Spleen (tissue), 11 donors: ENCODE measurements at regions not wholly inside any gene's neighbourhood (a gene's known extent, or its start where the extent isn't known, plus 50 kb on each side); places are given as distances from the start of the nearest gene placed in this dataset.

Experiments
- DNase-seq: peaks from one replicate; pipeline ENCODE4 v3.0.0-alpha.2; 2020
- H3K27ac ChIP-seq, 8 donors: fragments of 200-600 bp; sonication (generic) in 7 of 8; 1 replicate in 4 of 8; 2 replicates in 4 of 8; pipeline versions ENCODE4 v1.5.0 to v1.8.0; 2016 to 2021; ENCODE audit warnings: inconsistent platforms in 4 of 8, mild to moderate bottlenecking in 4 of 8, moderate library complexity in 1 of 8
- H3K27me3 ChIP-seq, 7 donors: fragments of 200-600 bp; sonication (generic) in 6 of 7; replicated peaks in 1 of 7; 1 replicate in 4 of 7; 2 replicates in 3 of 7; pipeline versions ENCODE4 v1.5.0 to v1.8.0; 2016 to 2021; ENCODE audit warnings: inconsistent platforms in 3 of 7, mild to moderate bottlenecking in 1 of 7
- H3K36me3 ChIP-seq, 6 donors: fragments of 200-600 bp; sonication (generic) in 5 of 6; 1 replicate in 4 of 6; 2 replicates in 2 of 6; pipeline versions ENCODE4 v1.5.0 to v1.8.0; 2016 to 2021; ENCODE audit warnings: inconsistent platforms in 2 of 6
- H3K4me1 ChIP-seq, 6 donors: fragments of 200-600 bp; sonication (generic) in 5 of 6; 1 replicate in 3 of 6; 2 replicates in 3 of 6; pipeline versions ENCODE4 v1.5.0 to v1.8.0; 2016 to 2021; ENCODE audit warnings: inconsistent platforms in 3 of 6
- H3K4me3 ChIP-seq, 8 donors: fragments of 200-600 bp; sonication (generic) in 7 of 8; 1 replicate in 4 of 8; 2 replicates in 4 of 8; pipeline versions ENCODE4 v1.5.0 to v1.8.0; 2016 to 2021; ENCODE audit warnings: inconsistent platforms in 4 of 8, mild to moderate bottlenecking in 4 of 8, moderate library complexity in 2 of 8
- H3K9me3 ChIP-seq, 8 donors: fragments of 200-600 bp; sonication (generic) in 7 of 8; 1 replicate in 4 of 8; 2 replicates in 4 of 8; pipeline versions ENCODE4 v1.5.0 to v1.8.0; 2016 to 2021; ENCODE audit warnings: inconsistent platforms in 4 of 8
- POLR2A ChIP-seq, 3 donors: fragments of 450-650 bp; IDR thresholded peaks; one replicate each; pipeline ENCODE4 v1.5.1; 2017; ENCODE audit warnings: antibody characterized with exemption in 3 of 3, mild to moderate bottlenecking in 1 of 3
- POLR2AphosphoS5 ChIP-seq, 3 donors: sonication (generic); formaldehyde crosslinking; IDR thresholded peaks; one replicate each; pipeline ENCODE4 v1.5.1; 2017; ENCODE audit warnings: antibody characterized with exemption in 3 of 3
- WGBS, 5 donors: extraction: QIAGEN DNeasy Blood & Tissue Kit in 3 of 5; methylation state at CpG; one replicate each; pipeline versions ENCODE4 v1.1.5 to v1.1.7; 2013 to 2018; 5-methylcytosine and 5-hydroxymethylcytosine counted together
- intact Hi-C: fragments of 100-400 bp; cut with DNase I; formaldehyde crosslinking; loops from one replicate; pipeline ENCODE4 v1.15.0; 2023; ENCODE audit warnings: low total_unique reads
- TF ChIP-seq, protein P1 (sequence below), 11 experiments: fragments of 200-600 bp in 7 of 11; fragments of 450-650 bp in 4 of 11; sonication (generic) in 4 of 11; IDR thresholded peaks in 8 of 11; conservative IDR thresholded peaks in 3 of 11; 1 replicate in 7 of 11; 2 replicates in 4 of 11; pipeline versions ENCODE4 v1.4.0 to v1.8.0; 2016 to 2021; ENCODE audit warnings: antibody characterized with exemption in 11 of 11, inconsistent platforms in 4 of 11, mild to moderate bottlenecking in 1 of 11
- donor health status: healthy with polysubstance abuse.
- donor health status: DM: no; HTN: no; CAD: no; lungs with moderate emphysema.
- donor health status: DM: no; HTN: no; CAD: no.
- donor health status: Bipolar disorder and iron deficiency.
- donor health status: healthy.
- donor health status: DM: no; HTN: no; CAD: no.
- donor health status: DM: yes; HTN: yes; CAD: no.

- intact Hi-C loops = no loop called here
- H3K9me3 ChIP-seq = no peaks in the 10 kb centered on the region
- DNase-seq = no peak
- no peaks in the 10 kb centered on the region for H3K4me1 ChIP-seq
- no peak overlapping the region for H3K4me3 ChIP-seq
- WGBS, 5 donors = 90 to 94% (median 93%) methylated on average over 10 to 11 of the region's 11 CpGs
- no peak overlapping the region for H3K27ac ChIP-seq
- no peaks in the 10 kb centered on the region for H3K27me3 ChIP-seq
- TF ChIP-seq POLR2AphosphoS5 (IDR thresholded peaks at IDR 0.05) (no peak), POLR2A (IDR thresholded peaks at IDR 0.05) (no peak)
- TF ChIP-seq, protein P1, sequence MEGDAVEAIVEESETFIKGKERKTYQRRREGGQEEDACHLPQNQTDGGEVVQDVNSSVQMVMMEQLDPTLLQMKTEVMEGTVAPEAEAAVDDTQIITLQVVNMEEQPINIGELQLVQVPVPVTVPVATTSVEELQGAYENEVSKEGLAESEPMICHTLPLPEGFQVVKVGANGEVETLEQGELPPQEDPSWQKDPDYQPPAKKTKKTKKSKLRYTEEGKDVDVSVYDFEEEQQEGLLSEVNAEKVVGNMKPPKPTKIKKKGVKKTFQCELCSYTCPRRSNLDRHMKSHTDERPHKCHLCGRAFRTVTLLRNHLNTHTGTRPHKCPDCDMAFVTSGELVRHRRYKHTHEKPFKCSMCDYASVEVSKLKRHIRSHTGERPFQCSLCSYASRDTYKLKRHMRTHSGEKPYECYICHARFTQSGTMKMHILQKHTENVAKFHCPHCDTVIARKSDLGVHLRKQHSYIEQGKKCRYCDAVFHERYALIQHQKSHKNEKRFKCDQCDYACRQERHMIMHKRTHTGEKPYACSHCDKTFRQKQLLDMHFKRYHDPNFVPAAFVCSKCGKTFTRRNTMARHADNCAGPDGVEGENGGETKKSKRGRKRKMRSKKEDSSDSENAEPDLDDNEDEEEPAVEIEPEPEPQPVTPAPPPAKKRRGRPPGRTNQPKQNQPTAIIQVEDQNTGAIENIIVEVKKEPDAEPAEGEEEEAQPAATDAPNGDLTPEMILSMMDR (IDR thresholded peaks at IDR 0.05 in 8 of 11, conservative IDR thresholded peaks at IDR 0.05 in 3 of 11) = no peak
- no peaks in the 10 kb centered on the region for H3K36me3 ChIP-seq
Observed at GRCh38 chr3:106822204-106822603, 555.0 kb upstream of the CCDC54 start.

GRCh38 chr3:106823701-106824100 is 553.5 kb upstream of the CCDC54 start:
- WGBS, 5 donors = 80 to 94% (median 83%) methylated on average over 3 of the region's 3 CpGs
- H3K4me1 ChIP-seq = no peaks in the 10 kb centered on the region

DNA sequence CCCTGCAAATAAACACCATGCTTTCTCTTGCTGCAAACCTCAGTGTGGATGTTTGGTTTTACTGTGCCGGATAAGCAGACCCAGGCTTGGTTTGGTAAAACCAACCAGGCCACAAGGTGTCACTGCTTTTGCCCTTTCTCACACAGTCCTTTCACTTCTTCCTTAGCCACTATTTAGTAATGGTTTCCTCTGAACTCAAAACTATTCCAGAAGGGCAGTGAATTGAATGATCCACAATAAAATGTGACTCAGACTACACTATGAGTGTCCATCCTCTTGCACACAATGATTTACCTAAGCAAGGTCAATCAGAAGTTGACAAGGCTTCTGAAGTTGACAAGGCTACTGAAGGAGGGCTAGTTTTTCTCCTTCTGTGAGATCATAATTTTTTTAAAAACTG is 552.4 kb upstream of the CCDC54 start:
- no peak overlapping the region for H3K27ac ChIP-seq
- intact Hi-C loops = no loop called here
- no peak for TF ChIP-seq POLR2A (IDR thresholded peaks at IDR 0.05)
- TF ChIP-seq, protein P1 (IDR thresholded peaks at IDR 0.05 in 8 of 11, conservative IDR thresholded peaks at IDR 0.05 in 3 of 11) = no peak
- TF ChIP-seq POLR2AphosphoS5 (IDR thresholded peaks at IDR 0.05) = no peak
- DNase-seq = no peak
- no peaks in the 10 kb centered on the region for H3K27me3 ChIP-seq
- H3K4me3 ChIP-seq = no peak overlapping the region
- no peaks in the 10 kb centered on the region for H3K9me3 ChIP-seq
- WGBS, 5 donors = 47 to 76% (median 63%) methylated on average over 1 of the region's 1 CpG
- H3K4me1 ChIP-seq = no peaks in the 10 kb centered on the region
- no peaks in the 10 kb centered on the region for H3K36me3 ChIP-seq

More at GRCh38 chr3:106823701-106824100, 553.5 kb upstream of the CCDC54 start:
- Histone ChIP-seq H3K9me3 (no peaks in the 10 kb centered on the region), H3K27ac (no peak overlapping the region), H3K4me3 (no peak overlapping the region), H3K36me3 (no peaks in the 10 kb centered on the region), H3K27me3 (no peaks in the 10 kb centered on the region)
- TF ChIP-seq, protein P1 (IDR thresholded peaks at IDR 0.05 in 8 of 11, conservative IDR thresholded peaks at IDR 0.05 in 3 of 11) = no peak
- TF ChIP-seq POLR2A (IDR thresholded peaks at IDR 0.05) = no peak
- no peak for TF ChIP-seq POLR2AphosphoS5 (IDR thresholded peaks at IDR 0.05)
- DNase-seq = no peak
- intact Hi-C loops = no loop called here

- no peaks in the 10 kb centered on the region for H3K36me3 ChIP-seq
- 79 to 94% (median 90%) methylated on average over 4 of the region's 4 CpGs for WGBS, 5 donors
- intact Hi-C loops = no loop called here
- no peak for TF ChIP-seq POLR2AphosphoS5 (IDR thresholded peaks at IDR 0.05)
- TF ChIP-seq POLR2A (IDR thresholded peaks at IDR 0.05) = no peak
- TF ChIP-seq, protein P1 (IDR thresholded peaks at IDR 0.05 in 8 of 11, conservative IDR thresholded peaks at IDR 0.05 in 3 of 11) = no peak
- peaks cover 0 to 3% (median 0%) of the 10 kb centered on the region in 8 donors for H3K9me3 ChIP-seq
- H3K27me3 ChIP-seq = no peaks in the 10 kb centered on the region
- no peak for DNase-seq
- H3K4me3 ChIP-seq = no peak overlapping the region
- no peaks in the 10 kb centered on the region for H3K4me1 ChIP-seq
- no peak overlapping the region for H3K27ac ChIP-seq
Observed at GRCh38 chr3:106825962-106826605, 551.2 kb upstream of the CCDC54 start.
